T-helper 17 cell (primary cell): ENCODE measurements at regions not wholly inside any gene's neighbourhood (a gene's known extent, or its start where the extent isn't known, plus 50 kb on each side); places are given as distances from the start of the nearest gene placed in this dataset.
"Not testable (repeated sequence)": the region's sequence is repeated elsewhere in the genome, so short reads cannot be mapped to it uniquely, and the experiment has no call there.

Experiments used
- ATAC-seq: fragments of 150-1000 bp; cut with Tn5 transposase; 2 replicates; pipeline ENCODE4 v1.10.0; 2021; ENCODE audit warnings: mild to moderate bottlenecking, moderate library complexity
- DNase-seq, 3 donors: peaks; one replicate each; pipeline versions ENCODE4 v3.0.0 to v3.0.0-alpha.2; 2020 to 2021
- H3K9me3 ChIP-seq: one replicate; pipeline ENCODE4 v1.7.0; 2013; ENCODE audit warnings: low read length, mild to moderate bottlenecking; ENCODE audit not compliant: control insufficient read depth, poor library complexity, severe bottlenecking
- H3K27ac Mint-ChIP-seq: one replicate; pipeline ENCODE4 v1.8.0; 2022; ENCODE audit warnings: mild to moderate bottlenecking, moderate library complexity, mixed read lengths
- H3K27me3 Mint-ChIP-seq: one replicate; pipeline ENCODE4 v1.8.0; 2022; ENCODE audit warnings: mixed read lengths
- H3K36me3 Mint-ChIP-seq: one replicate; pipeline ENCODE4 v1.8.0; 2022; ENCODE audit warnings: low read depth, mixed read lengths
- H3K4me1 Mint-ChIP-seq: one replicate; pipeline ENCODE4 v1.8.0; 2022; ENCODE audit warnings: mild to moderate bottlenecking, mixed read lengths
- H3K4me3 Mint-ChIP-seq: one replicate; pipeline ENCODE4 v1.8.0; 2022; ENCODE audit warnings: mild to moderate bottlenecking, moderate library complexity, mixed read lengths

DNA sequence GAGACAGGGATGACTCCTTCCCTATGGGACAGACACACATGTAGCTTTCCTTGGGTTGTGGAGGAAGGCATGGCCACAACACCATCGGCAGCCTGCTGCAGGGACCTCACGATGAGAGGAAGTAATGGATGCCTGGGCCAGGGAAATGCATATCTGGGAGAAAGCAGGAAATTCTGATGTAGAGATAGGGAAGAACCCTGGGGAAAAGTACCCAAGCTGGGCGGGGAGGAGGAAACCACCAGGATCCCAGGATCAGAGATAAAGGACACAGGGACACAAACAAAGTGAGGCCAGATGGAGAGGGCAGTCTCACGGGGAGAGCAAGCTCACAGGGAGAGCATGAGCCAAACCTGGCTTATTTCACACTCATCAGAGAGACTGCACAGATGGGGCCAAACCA, 294.7 kb upstream of the TEKT4 start:
- H3K36me3 Mint-ChIP-seq, H3K27me3 Mint-ChIP-seq, ATAC-seq, H3K9me3 ChIP-seq, H3K27ac Mint-ChIP-seq, H3K4me1 Mint-ChIP-seq, DNase-seq, H3K4me3 Mint-ChIP-seq: not testable (repeated sequence)

DNA sequence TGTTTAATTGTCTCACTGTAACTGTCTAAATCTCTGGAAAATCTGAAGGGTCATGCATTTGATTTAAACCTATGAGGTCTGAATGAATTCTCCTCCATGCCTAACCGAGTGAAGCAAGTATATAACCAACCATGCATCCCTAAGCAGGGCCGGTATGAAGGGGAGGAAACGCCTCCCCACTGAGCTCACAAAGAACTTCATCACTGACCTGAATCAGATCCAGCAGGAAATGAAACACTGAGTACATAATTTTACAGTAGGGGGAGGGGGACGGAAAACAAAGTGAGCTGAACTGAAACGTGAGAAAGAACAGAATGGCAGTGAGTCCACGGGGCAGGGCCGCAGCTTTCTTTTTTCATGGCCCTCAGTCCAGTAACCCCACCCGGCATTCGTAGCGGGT, 294.1 kb upstream of the TEKT4 start:
- not testable (repeated sequence) for H3K4me1 Mint-ChIP-seq, H3K36me3 Mint-ChIP-seq, H3K27me3 Mint-ChIP-seq, DNase-seq, H3K27ac Mint-ChIP-seq, H3K9me3 ChIP-seq, ATAC-seq, H3K4me3 Mint-ChIP-seq

DNA sequence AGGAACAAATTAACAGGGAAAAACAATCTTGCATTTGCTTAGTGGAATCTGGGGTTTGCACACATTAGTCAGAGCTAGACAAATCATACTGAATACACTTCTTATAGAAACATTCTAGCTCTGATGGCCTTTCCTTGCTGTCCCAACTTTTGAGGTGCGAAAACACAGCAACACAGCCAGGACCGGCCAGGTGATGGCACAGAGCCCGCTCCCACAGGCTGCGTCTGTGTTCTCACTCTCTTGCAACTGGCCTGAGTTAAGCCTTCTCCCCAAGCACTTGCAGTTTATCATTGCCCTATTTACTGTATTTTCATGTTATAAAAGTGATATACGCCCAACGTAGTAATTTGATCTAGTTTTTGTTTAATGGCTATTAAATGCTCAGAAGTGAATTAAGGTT, 292.0 kb upstream of the TEKT4 start:
- H3K9me3 ChIP-seq, H3K36me3 Mint-ChIP-seq, ATAC-seq, H3K27ac Mint-ChIP-seq, DNase-seq, H3K27me3 Mint-ChIP-seq, H3K4me1 Mint-ChIP-seq, H3K4me3 Mint-ChIP-seq: not testable (repeated sequence)

DNA sequence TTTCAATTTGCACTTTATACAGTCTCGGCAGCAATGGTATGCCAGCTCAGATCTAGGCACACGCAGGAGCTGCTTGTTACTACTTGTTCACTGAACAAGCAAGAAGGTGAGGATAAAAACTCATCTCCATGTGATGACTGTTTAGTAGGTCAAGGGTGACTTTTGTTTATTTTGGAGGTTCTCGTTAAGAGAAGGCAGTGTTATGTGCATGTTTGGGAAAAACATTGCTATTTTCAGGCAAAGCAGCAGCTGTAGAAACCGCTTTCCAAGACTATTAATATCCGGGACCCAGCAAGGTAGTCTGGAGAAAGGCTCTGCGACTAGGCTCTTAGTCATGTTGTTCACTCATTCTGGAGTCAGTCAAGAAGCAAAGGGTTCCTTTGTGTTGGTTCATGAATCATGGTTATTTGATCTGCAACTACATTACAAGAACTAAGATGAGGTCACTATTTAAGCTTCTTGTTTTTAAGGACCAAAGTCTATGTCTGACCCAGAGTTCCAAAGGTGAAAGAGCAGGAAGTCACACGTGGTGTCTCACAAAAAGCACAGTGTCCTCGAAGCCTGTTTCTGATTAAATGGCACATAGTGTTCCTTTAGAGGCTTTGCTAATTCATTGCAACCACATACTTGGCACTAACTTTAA, 288.0 kb upstream of the TEKT4 start:
- not testable (repeated sequence) for ATAC-seq, H3K27me3 Mint-ChIP-seq, H3K27ac Mint-ChIP-seq, DNase-seq, H3K4me3 Mint-ChIP-seq, H3K9me3 ChIP-seq, H3K4me1 Mint-ChIP-seq, H3K36me3 Mint-ChIP-seq

DNA sequence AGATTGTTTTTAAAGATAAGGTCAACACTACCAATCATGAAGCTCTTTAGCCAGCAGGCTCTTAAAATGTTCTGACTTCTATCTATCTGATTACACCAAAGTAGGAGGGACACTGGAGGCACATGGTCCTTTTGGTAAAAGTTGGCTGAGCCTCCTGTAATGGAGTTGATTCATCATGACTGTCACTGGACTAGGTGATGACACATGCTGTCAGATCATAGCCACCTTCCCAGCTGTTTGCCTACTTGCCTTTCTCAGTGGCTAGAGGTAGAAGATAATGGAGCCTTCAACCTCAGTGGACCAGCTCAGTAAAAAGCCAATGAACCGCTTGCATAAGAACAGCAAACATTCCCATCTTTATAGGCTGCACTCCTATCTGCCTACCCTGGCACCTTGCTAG, 286.7 kb upstream of the TEKT4 start:
- not testable (repeated sequence) for ATAC-seq, DNase-seq, H3K27me3 Mint-ChIP-seq, H3K9me3 ChIP-seq, H3K4me1 Mint-ChIP-seq, H3K27ac Mint-ChIP-seq, H3K36me3 Mint-ChIP-seq, H3K4me3 Mint-ChIP-seq

DNA sequence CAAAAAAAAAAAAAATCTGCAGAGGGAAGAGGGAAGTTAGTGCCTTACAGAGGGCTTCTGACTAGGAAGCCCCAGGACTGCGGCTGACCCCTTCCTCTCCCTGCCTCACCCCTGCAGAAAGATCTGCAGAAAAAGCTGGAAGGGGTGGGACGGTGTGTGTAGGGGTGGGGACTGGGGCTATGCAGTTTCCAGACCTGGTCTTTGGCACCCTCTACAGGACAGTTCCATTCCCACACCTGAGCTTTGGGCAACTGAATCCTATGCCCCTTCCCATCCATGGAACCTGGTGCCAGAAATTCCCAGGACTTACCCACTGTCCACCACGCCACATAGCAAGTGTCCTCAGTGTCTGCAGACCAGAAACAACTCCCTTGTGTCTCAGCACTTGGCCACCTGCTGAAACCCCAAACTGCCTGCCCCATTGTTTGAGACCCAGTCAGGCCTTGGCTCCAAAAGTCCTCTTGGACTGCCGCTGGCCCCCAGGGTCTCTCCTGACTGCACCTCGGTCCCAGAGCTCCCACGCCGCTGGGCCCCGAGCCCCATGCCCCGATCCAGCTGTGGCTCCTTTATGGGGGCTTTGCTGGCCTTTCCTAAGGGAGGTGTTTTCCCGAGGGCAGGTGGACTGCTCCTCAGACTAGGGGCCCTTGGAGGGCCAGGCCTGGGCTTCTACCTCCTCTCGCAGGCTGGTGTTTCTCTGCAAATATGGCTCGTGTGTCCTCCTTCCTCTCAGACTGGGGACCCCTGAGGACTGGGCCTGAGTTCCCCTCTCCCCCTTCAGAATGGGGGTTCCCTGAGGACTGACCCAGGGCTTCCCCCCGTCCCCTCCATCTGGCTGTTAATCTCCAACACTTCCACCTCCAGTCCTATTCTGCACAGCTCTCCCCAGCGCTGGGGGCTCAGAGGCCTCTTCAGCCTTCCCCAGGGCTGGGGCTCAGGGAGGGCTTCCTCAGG, 284.9 kb upstream of the TEKT4 start:
- not testable (repeated sequence) for H3K4me1 Mint-ChIP-seq, DNase-seq, H3K27ac Mint-ChIP-seq

DNA sequence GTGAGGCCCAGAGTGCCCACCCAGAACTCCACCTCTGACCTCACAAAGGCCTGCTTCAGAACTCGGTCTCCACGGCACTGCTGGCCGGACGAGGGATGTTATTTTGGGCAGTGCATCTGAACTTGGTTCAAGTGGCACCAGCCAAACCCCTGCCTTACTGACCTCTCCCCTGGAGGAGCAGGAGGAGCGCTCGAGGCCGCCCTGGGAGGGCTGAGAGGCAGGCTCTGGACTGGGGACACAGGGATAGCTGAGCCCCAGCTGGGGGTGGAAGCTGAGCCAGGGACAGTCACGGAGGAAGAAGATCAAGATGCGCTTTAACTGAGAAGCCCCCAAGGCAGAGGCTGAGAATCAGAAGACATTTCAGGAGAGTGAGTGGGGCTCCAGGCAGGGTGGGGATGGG, 284.2 kb upstream of the TEKT4 start:
- H3K27ac Mint-ChIP-seq, ATAC-seq, H3K9me3 ChIP-seq, H3K4me1 Mint-ChIP-seq, H3K4me3 Mint-ChIP-seq, H3K36me3 Mint-ChIP-seq, DNase-seq, H3K27me3 Mint-ChIP-seq: not testable (repeated sequence)

More for the DNA sequence above, 284.9 kb upstream of the TEKT4 start:
- not testable (repeated sequence) for H3K4me3 Mint-ChIP-seq, H3K9me3 ChIP-seq, ATAC-seq, H3K27me3 Mint-ChIP-seq, H3K36me3 Mint-ChIP-seq

DNA sequence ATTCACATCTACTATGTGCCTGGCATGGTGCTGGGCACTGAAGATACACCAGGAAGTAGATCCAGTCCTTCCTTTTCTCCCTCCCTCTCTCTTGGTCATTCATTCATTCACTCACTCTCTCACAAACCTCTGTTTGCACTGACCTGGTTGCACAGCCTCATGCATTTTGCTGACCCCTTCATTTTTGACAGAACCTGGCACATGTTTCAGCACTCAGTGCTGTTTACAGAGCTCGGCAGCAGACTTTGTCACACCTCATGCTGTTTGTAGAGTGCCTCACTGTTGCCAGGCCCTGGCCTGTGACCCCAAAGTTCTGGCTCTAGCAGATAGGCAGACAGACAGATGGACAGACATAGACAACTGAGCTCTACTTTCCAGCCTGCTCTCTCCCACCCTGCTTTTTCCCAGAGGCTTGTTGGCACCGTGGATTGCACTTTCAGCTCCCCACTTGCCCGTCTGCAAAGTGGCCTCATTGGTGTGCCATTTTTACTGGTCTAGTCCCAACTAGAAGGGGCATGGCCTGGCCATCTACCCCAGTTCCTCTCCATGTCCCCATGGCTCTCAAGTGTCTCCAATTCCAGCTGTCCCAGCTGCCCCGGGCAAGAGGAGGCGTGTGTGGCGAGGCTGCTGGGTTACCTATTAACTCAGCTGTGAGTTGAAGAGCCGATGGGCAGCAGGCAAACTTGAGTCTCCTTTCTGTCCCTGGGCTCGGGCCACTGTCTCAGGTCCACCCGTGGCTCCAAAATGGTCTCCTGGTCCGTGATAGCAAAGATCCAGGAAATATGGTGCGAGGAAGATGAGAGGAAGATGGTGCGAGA, 277.0 kb upstream of the TEKT4 start:
- not testable (repeated sequence) for H3K4me1 Mint-ChIP-seq, H3K4me3 Mint-ChIP-seq, ATAC-seq, DNase-seq, H3K27ac Mint-ChIP-seq, H3K36me3 Mint-ChIP-seq, H3K9me3 ChIP-seq, H3K27me3 Mint-ChIP-seq

DNA sequence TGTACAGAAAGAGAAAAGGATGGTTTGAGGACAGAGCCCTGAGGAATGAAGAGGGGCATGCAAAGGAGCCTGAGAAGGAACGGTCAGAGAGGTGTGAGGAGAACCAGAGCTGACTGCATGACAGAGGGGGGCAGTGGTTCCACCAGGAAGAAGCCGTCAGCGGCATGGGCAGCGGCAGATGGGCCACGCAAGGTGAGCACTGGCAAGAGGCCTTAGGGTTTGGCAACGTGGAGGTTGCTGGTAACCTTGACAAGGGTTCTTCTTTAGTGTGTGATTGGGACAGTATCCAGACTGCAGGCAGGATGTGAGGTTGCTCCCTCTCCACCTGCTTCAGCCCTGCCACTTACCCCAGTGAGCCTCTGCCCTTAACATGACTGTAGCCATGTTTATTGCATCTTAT, 275.3 kb upstream of the TEKT4 start:
- not testable (repeated sequence) for H3K4me1 Mint-ChIP-seq, ATAC-seq, H3K9me3 ChIP-seq, H3K36me3 Mint-ChIP-seq, H3K4me3 Mint-ChIP-seq, H3K27me3 Mint-ChIP-seq, DNase-seq, H3K27ac Mint-ChIP-seq

DNA sequence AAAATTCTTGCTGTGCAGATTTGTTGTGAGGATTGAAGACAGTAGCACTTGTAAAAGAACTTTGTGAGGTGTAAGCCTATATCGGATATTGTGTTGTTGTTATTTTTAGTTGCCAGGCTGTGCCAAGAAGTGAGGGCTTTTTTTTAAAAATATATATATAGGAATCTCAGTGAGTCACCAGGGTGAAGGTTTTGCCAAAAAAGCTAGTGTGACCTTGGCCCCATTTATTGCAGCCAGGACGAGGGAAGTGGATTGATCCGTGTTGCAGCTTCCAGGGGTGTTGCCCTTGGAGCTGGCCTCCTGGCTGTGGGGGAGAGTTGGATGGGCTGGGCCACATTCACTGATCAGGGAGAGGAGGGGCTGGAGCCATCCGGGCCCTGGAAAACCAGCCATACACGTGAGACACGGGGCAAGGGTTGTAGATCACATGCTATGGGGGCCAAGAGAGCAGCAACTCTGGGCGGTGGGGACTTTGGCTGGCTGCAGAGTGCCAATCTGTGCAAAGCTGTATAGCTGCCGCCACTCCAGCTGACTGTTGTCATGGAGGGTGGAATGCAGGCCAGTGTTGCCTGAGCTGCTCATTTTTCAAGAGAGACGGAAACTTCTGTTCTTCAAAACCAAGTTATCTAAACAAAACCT, 273.0 kb upstream of the TEKT4 start:
- not testable (repeated sequence) for H3K4me3 Mint-ChIP-seq, DNase-seq, H3K27ac Mint-ChIP-seq, H3K27me3 Mint-ChIP-seq, H3K36me3 Mint-ChIP-seq, ATAC-seq, H3K9me3 ChIP-seq, H3K4me1 Mint-ChIP-seq

DNA sequence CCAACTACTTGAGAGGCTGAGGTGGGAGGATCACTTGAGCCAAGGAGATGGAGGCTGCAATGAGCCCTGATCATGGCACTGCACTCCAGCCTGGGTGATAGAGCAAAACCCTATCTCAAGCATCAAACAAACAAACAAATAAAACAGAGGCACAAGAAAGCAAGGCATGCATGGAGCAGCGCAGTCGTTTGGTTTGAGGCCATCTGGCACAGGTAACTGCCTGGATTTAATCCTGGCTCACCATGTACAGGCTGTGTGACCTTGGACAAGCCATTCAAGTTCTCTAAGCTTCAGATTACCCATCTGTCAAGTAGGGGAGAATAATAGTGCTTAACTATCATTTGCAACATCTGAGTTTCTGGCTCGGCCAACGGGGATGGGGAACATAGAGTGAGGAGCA, 270.3 kb upstream of the TEKT4 start:
- H3K4me1 Mint-ChIP-seq, DNase-seq, ATAC-seq, H3K27ac Mint-ChIP-seq, H3K36me3 Mint-ChIP-seq, H3K27me3 Mint-ChIP-seq, H3K4me3 Mint-ChIP-seq, H3K9me3 ChIP-seq: not testable (repeated sequence)

DNA sequence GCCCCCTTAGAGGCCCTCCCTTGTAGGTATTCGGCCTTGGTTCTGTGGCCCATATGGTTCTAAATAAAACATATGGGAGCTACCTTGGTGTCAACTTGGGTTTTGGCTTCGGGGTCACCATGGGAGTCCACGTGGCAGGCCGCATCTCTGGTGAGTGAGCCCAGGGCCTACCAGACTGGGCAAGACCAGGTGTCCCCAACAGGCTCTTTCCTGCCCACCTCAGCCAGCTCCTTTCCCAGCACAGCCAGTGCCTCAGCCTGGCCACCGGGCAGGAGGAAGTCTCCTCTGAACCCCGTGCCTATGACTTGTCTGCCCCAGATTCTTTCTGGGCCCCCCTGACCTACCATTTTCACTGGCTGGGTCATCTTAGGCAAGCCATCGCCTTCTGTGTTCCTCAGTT, 268.8 kb upstream of the TEKT4 start:
- H3K4me3 Mint-ChIP-seq = no peak overlapping the region
- ATAC-seq (no peak), DNase-seq (no peak)
- no peaks in the 10 kb centered on the region for H3K9me3 ChIP-seq
- no peaks in the 10 kb centered on the region for H3K27me3 Mint-ChIP-seq
- H3K27ac Mint-ChIP-seq = no peak overlapping the region
- H3K4me1 Mint-ChIP-seq = no peaks in the 10 kb centered on the region
- H3K36me3 Mint-ChIP-seq = no peaks in the 10 kb centered on the region

DNA sequence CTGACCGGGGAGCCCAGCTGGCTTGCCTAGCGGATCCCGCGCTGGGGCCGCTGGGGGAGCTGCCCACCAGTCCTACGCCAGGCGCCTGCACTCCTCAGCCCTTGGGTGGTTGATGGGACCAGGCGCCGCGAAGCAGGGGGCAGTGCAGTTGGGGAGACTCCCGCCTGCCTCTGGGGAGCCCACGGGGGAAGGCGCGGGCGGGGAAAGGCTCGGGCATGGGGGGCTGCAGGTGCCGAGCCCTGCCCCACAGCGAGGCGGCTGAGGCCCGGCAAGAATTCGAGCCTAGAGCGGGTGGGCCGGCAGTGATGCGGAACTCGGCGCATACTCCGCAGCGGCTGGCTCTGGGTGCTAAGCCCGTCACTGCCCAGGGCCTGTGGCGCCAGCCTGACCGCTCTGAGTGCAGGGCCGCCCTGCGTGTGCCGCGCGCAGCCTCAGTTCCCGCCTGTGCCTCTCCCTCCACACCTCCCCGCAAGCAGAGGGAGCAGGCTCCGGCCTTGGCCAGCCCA, 249.1 kb upstream of the TEKT4 start:
- DNase-seq = no peak

More for the DNA sequence above, 249.1 kb upstream of the TEKT4 start:
- Mint-ChIP-seq H3K27me3 (no peaks in the 10 kb centered on the region), H3K4me3 (no peak overlapping the region), H3K27ac (no peak overlapping the region), H3K36me3 (no peaks in the 10 kb centered on the region), H3K4me1 (no peaks in the 10 kb centered on the region)
- H3K9me3 ChIP-seq = no peaks in the 10 kb centered on the region
- no peak for ATAC-seq
